SK-N-SH (cell line): ENCODE measurements at regions not wholly inside any gene's neighbourhood (a gene's known extent, or its start where the extent isn't known, plus 50 kb on each side); places are given as distances from the start of the nearest gene placed in this dataset.

Source experiments
- CTCF ChIA-PET: fragments of 300-600, 350-600 bp; formaldehyde crosslinking; extraction: SDS; loops from one replicate; lab custom pipeline; 2021; lab: Yijun Ruan, JAX
- POLR2A ChIA-PET: fragments of 350-600 bp; sonication (Branson Sonifier 250); formaldehyde crosslinking; extraction: SDS; loops from one replicate; lab custom pipeline; 2020; ENCODE audit warnings: antibody characterized with exemption, inconsistent platforms; lab: Yijun Ruan, JAX
- DNase-seq: peaks from one replicate; pipeline ENCODE4 v3.0.0; 2012
- H2AFZ ChIP-seq: fragments of 200-600 bp; sonication (generic); 2 replicates; pipeline ENCODE4 v1.8.1; 2016; ENCODE audit warnings: antibody characterized with exemption, mild to moderate bottlenecking, low read depth
- H3F3A ChIP-seq: fragments of 200-600 bp; sonication (generic); replicated peaks from 2 replicates; pipeline ENCODE3; 2016; ENCODE audit warnings: antibody characterized with exemption, mild to moderate bottlenecking; ENCODE audit not compliant: insufficient read depth
- H3K27ac ChIP-seq, 2 experiments: fragments of 200-500 bp in 1 of 2; fragments of 200-600 bp in 1 of 2; sonication (Bioruptor generic) in 1 of 2; sonication (generic), shearing (Covaris generic) in 1 of 2; 2 replicates each; pipeline versions ENCODE4 v1.5.1 to v1.6.1; 2014 to 2016; ENCODE audit warnings: low read depth in 2 of 2, inconsistent platforms in 1 of 2, low read length in 1 of 2, mild to moderate bottlenecking in 1 of 2, mixed read lengths in 1 of 2
- H3K27me3 ChIP-seq: fragments of 200-600 bp; sonication (generic), shearing (Covaris generic); 2 replicates; pipeline ENCODE4 v1.6.1; 2016; ENCODE audit warnings: mixed run types; ENCODE audit not compliant: insufficient read depth
- H3K36me3 ChIP-seq, 2 experiments: fragments of 200-500 bp in 1 of 2; fragments of 200-600 bp in 1 of 2; sonication (Bioruptor generic) in 1 of 2; sonication (generic) in 1 of 2; replicated peaks in 1 of 2; 2 replicates each; pipeline versions ENCODE3 to v1.5.1; 2014 to 2016; ENCODE audit warnings: low read length in 1 of 2, mild to moderate bottlenecking in 1 of 2; ENCODE audit not compliant: insufficient read depth in 2 of 2, control insufficient read depth in 1 of 2
- H3K4me1 ChIP-seq, 2 experiments: fragments of 200-500 bp in 1 of 2; fragments of 200-600 bp in 1 of 2; sonication (Bioruptor generic) in 1 of 2; sonication (generic), shearing (Covaris generic) in 1 of 2; 2 replicates each; pipeline versions ENCODE4 v1.5.1 to v1.6.1; 2014 to 2016; ENCODE audit warnings: low read depth in 1 of 2, low read length in 1 of 2, mixed run types in 1 of 2; ENCODE audit not compliant: insufficient read depth in 2 of 2, control insufficient read depth in 1 of 2
- H3K4me2 ChIP-seq: fragments of 200-600 bp; sonication (generic), shearing (Covaris generic); 2 replicates; pipeline ENCODE4 v1.6.1; 2017; ENCODE audit warnings: mixed run types
- H3K4me3 ChIP-seq, 2 experiments: fragments of 200-500 bp in 1 of 2; fragments of 200-600 bp in 1 of 2; sonication (Bioruptor generic) in 1 of 2; sonication (generic), shearing (Covaris generic) in 1 of 2; 2 replicates each; pipeline versions ENCODE4 v1.5.1 to v1.8.1; 2014 to 2016; ENCODE audit warnings: low read depth in 2 of 2, inconsistent platforms in 1 of 2, low read length in 1 of 2, mild to moderate bottlenecking in 1 of 2, mixed read lengths in 1 of 2, moderate library complexity in 1 of 2
- H3K79me2 ChIP-seq: fragments of 200-600 bp; sonication (generic); 2 replicates; pipeline ENCODE4 v1.8.1; 2017; ENCODE audit warnings: mild to moderate bottlenecking; ENCODE audit not compliant: insufficient read depth
- H3K9ac ChIP-seq: fragments of 200-600 bp; sonication (generic); 2 replicates; pipeline ENCODE4 v1.6.1; 2017; ENCODE audit warnings: mixed run types
- H3K9me2 ChIP-seq: fragments of 200-600 bp; sonication (generic); 2 replicates; pipeline ENCODE4 v1.6.1; 2017; ENCODE audit warnings: mixed run types
- H3K9me3 ChIP-seq: fragments of 200-600 bp; sonication (generic); 2 replicates; pipeline ENCODE4 v1.6.1; 2017; ENCODE audit warnings: mixed run types, mild to moderate bottlenecking, moderate library complexity
- H4K20me1 ChIP-seq: fragments of 200-600 bp; sonication (generic); 2 replicates; pipeline ENCODE4 v1.6.1; 2017; ENCODE audit warnings: mild to moderate bottlenecking, mixed run types; ENCODE audit not compliant: insufficient read depth
- CHD2 ChIP-seq: fragments of 150-350 bp; IDR thresholded peaks from 2 replicates; pipeline ENCODE4 v1.6.1; 2018; ENCODE audit warnings: low read length; ENCODE audit not compliant: partially characterized antibody
- EP300 ChIP-seq, 2 experiments: IDR thresholded peaks; 2 replicates each; pipeline versions ENCODE4 v1.4.0 to v1.6.1; 2012; ENCODE audit warnings: borderline replicate concordance in 1 of 2, low read depth in 1 of 2, low read length in 1 of 2
- EZH2phosphoT487 ChIP-seq: fragments of 200-600 bp; sonication (generic); IDR thresholded peaks from 2 replicates; pipeline ENCODE4 v1.6.1; 2017; ENCODE audit warnings: low read depth, mixed run types, mild to moderate bottlenecking, antibody characterized with exemption, moderate library complexity, borderline replicate concordance
- GABPA ChIP-seq: IDR thresholded peaks from 2 replicates; pipeline ENCODE4 v1.4.0; 2012; ENCODE audit warnings: low read depth, mild to moderate bottlenecking
- JUND ChIP-seq: IDR thresholded peaks from 2 replicates; pipeline ENCODE4 v1.4.0; 2012
- MEF2A ChIP-seq: IDR thresholded peaks from 2 replicates; pipeline ENCODE4 v1.4.0; 2012; ENCODE audit warnings: low read depth, borderline replicate concordance
- MXI1 ChIP-seq: IDR thresholded peaks from 2 replicates; pipeline ENCODE4 v1.6.1; 2012; ENCODE audit warnings: mild to moderate bottlenecking, low read depth, low read length, improper control_type of control experiment
- NFIC ChIP-seq: IDR thresholded peaks from 2 replicates; pipeline ENCODE4 v1.4.0; 2012; ENCODE audit warnings: borderline replicate concordance
- RCOR1 ChIP-seq: fragments of 150-350 bp; IDR thresholded peaks from 2 replicates; pipeline ENCODE4 v1.6.1; 2017; ENCODE audit warnings: antibody characterized with exemption, low read length
- RXRA ChIP-seq: IDR thresholded peaks from 2 replicates; pipeline ENCODE4 v1.4.0; 2012; ENCODE audit warnings: low read depth, mild to moderate bottlenecking, borderline replicate concordance
- SIN3A ChIP-seq: IDR thresholded peaks from 2 replicates; pipeline ENCODE4 v1.6.1; 2012; ENCODE audit warnings: low read depth, mild to moderate bottlenecking, low read length, moderate library complexity, borderline replicate concordance
- SMC3 ChIP-seq: IDR thresholded peaks from 2 replicates; pipeline ENCODE4 v1.6.1; 2012; ENCODE audit warnings: low read depth, low read length, improper control_type of control experiment
- TEAD4 ChIP-seq: IDR thresholded peaks from 2 replicates; pipeline ENCODE4 v1.4.0; 2012; ENCODE audit warnings: mild to moderate bottlenecking, borderline replicate concordance; ENCODE audit not compliant: insufficient read depth
- USF1 ChIP-seq: IDR thresholded peaks from 2 replicates; pipeline ENCODE4 v1.4.0; 2012; ENCODE audit warnings: low read depth, borderline replicate concordance
- WGBS: methylation state at CpG from one replicate; pipeline ENCODE4 v1.1.6; 2017; ENCODE audit warnings: low lambda C conversion rate; 5-methylcytosine and 5-hydroxymethylcytosine counted together
- TF ChIP-seq, protein P1 (sequence below): fragments of 150-350 bp; IDR thresholded peaks from 2 replicates; pipeline ENCODE4 v1.6.1; 2016; ENCODE audit warnings: mild to moderate bottlenecking, low read depth, low read length
- TF ChIP-seq, protein P2 (sequence below): fragments of 150-350 bp; IDR thresholded peaks from 2 replicates; pipeline ENCODE4 v1.6.1; 2017; ENCODE audit warnings: antibody characterized with exemption, low read length, low read depth, borderline replicate concordance
- TF ChIP-seq, protein P3 (sequence below): IDR thresholded peaks from 2 replicates; pipeline ENCODE4; 2012
- TF ChIP-seq, protein P4 (sequence below): IDR thresholded peaks from 2 replicates; pipeline ENCODE4 v1.4.0; 2012; ENCODE audit warnings: low read depth, borderline replicate concordance

DNA sequence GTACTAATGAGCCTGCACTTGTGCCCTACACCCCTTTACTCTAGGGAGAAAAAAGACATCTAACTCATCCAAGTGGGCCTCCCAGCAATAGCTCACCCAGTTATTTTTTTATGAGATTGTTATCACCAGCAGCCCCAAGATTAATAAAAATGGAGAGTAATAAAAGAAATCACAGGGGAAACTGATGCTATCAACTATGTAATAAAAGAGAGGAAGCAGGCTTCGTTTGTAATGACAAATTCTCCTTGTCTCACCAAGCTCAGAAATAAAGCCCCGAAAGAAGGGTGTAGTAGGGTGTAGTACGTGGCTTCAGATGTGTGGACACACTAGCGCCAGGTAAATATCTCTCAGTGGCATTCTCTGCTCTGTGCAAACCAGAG lies 204.9 kb downstream of the USP12 start:
- H3F3A ChIP-seq = no peaks in the 10 kb centered on the region
- TF ChIP-seq MXI1 (no peak), SMC3 (no peak), SIN3A (no peak), CHD2 (no peak), MEF2A (no peak), TEAD4 (no peak), GABPA (no peak)
- TF ChIP-seq, protein P1, sequence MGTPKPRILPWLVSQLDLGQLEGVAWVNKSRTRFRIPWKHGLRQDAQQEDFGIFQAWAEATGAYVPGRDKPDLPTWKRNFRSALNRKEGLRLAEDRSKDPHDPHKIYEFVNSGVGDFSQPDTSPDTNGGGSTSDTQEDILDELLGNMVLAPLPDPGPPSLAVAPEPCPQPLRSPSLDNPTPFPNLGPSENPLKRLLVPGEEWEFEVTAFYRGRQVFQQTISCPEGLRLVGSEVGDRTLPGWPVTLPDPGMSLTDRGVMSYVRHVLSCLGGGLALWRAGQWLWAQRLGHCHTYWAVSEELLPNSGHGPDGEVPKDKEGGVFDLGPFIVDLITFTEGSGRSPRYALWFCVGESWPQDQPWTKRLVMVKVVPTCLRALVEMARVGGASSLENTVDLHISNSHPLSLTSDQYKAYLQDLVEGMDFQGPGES = no peak
- TF ChIP-seq, protein P2, sequence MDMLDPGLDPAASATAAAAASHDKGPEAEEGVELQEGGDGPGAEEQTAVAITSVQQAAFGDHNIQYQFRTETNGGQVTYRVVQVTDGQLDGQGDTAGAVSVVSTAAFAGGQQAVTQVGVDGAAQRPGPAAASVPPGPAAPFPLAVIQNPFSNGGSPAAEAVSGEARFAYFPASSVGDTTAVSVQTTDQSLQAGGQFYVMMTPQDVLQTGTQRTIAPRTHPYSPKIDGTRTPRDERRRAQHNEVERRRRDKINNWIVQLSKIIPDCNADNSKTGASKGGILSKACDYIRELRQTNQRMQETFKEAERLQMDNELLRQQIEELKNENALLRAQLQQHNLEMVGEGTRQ = no peak
- no peak for DNase-seq
- peaks cover 0 to 7% of the 10 kb centered on the region in 2 experiments; a peak in 1 of 4 replicates for H3K4me1 ChIP-seq
- CTCF ChIA-PET = interaction anchor here (1.0 to 3.2 kb wide), 7 partner anchors 10 to 392 kb away, joined by 3 to 12 read pairs (median 9); no protein-coding TSS in a partner anchor
- H4K20me1 ChIP-seq = no peaks in the 10 kb centered on the region
- H3K27me3 ChIP-seq = no peaks in the 10 kb centered on the region
- WGBS = 67% methylated on average over 4 of the region's 4 CpGs
- no peak overlapping the region for H3K4me3 ChIP-seq
- no peaks in the 10 kb centered on the region for H3K9me2 ChIP-seq
- no peak overlapping the region for H3K27ac ChIP-seq
- H3K4me2 ChIP-seq = no peak overlapping the region
- H2AFZ ChIP-seq = no peak overlapping the region
- no peaks in the 10 kb centered on the region for H3K36me3 ChIP-seq
- no peaks in the 10 kb centered on the region for H3K9me3 ChIP-seq
- POLR2A ChIA-PET = no interaction called here
- H3K9ac ChIP-seq = no peak overlapping the region
- H3K79me2 ChIP-seq = no peaks in the 10 kb centered on the region

DNA sequence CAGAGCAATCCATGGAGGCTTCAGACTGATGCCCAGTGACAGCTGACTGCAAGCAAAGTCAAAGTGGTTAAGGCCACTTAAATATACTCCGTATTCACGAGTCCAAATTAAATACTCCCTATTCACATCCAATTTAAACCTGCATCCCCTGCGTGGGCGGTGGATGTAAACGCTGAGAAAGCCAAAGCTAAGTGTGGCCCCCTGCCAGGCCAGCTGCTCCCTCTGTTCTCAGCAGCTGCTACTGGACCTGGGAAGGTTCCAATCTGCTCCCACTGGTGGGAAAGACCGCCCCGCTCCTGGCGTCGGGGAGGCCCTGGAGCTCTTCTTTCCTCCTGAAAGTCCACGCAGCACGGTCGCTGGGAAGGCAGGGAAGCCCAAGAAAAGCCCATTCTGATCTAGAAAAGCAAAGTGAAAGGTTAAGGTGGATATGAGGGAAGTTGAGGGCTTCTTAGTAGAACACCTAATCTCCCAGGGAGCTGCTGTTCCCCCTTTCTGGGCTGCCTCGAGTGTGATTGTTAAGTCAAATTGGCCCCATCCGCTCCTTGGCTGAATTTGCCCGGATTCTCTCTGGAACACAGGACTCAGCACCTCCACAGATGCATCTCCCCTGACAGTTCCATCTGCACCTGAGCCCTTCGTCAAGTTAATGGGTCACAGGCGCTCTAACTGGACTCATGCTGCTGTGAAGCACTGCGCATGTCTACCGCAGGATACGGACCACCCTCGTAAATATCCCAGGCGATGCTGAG lies 205.5 kb downstream of the USP12 start:
- Histone ChIP-seq H3K36me3 (no peaks in the 10 kb centered on the region), H3K4me2 (no peak overlapping the region), H3F3A (no peaks in the 10 kb centered on the region), H3K79me2 (no peaks in the 10 kb centered on the region), H3K27me3 (no peaks in the 10 kb centered on the region), H3K9me2 (no peaks in the 10 kb centered on the region), H3K9me3 (no peaks in the 10 kb centered on the region), H3K4me1 (peaks cover 0 to 7% of the 10 kb centered on the region in 2 experiments; a peak in 1 of 4 replicates), H2AFZ (no peak overlapping the region), H3K9ac (no peak overlapping the region), H3K4me3 (no peak overlapping the region), H4K20me1 (no peaks in the 10 kb centered on the region), H3K27ac (no peak overlapping the region)
- ChIA-PET CTCF (interaction anchor here (1.0 to 3.2 kb wide), 7 partner anchors 11 to 396 kb away, joined by 3 to 12 read pairs (median 9); no protein-coding TSS in a partner anchor), POLR2A (no interaction called here)
- no peak for DNase-seq
- WGBS = 72% methylated on average over 22 of the region's 22 CpGs
- TF ChIP-seq USF1 (no peak), EP300 (IDR thresholded peaks at IDR 0.05; ENCODE audit: borderline replicate concordance in 1 of 2, low read depth in 1 of 2, low read length in 1 of 2) (no peak), RXRA (no peak), JUND (no peak), MXI1 (no peak), RCOR1 (no peak), GABPA (no peak), SIN3A (no peak), EZH2phosphoT487 (no peak), NFIC (no peak), TEAD4 (no peak)
- TF ChIP-seq, protein P3, sequence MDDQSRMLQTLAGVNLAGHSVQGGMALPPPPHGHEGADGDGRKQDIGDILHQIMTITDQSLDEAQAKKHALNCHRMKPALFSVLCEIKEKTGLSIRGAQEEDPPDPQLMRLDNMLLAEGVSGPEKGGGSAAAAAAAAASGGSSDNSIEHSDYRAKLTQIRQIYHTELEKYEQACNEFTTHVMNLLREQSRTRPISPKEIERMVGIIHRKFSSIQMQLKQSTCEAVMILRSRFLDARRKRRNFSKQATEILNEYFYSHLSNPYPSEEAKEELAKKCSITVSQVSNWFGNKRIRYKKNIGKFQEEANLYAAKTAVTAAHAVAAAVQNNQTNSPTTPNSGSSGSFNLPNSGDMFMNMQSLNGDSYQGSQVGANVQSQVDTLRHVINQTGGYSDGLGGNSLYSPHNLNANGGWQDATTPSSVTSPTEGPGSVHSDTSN = no peak
- TF ChIP-seq, protein P1 = no peak
- TF ChIP-seq, protein P4, sequence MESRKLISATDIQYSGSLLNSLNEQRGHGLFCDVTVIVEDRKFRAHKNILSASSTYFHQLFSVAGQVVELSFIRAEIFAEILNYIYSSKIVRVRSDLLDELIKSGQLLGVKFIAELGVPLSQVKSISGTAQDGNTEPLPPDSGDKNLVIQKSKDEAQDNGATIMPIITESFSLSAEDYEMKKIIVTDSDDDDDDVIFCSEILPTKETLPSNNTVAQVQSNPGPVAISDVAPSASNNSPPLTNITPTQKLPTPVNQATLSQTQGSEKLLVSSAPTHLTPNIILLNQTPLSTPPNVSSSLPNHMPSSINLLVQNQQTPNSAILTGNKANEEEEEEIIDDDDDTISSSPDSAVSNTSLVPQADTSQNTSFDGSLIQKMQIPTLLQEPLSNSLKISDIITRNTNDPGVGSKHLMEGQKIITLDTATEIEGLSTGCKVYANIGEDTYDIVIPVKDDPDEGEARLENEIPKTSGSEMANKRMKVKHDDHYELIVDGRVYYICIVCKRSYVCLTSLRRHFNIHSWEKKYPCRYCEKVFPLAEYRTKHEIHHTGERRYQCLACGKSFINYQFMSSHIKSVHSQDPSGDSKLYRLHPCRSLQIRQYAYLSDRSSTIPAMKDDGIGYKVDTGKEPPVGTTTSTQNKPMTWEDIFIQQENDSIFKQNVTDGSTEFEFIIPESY = no peak
